ENCODE measurements at regions not wholly inside any gene's neighbourhood (a gene's known extent, or its start where the extent isn't known, plus 50 kb on each side); places are given as distances from the start of the nearest gene placed in this dataset.
"Not testable (repeated sequence)": the region's sequence is repeated elsewhere in the genome, so short reads cannot be mapped to it uniquely, and the experiment has no call there.

DNA sequence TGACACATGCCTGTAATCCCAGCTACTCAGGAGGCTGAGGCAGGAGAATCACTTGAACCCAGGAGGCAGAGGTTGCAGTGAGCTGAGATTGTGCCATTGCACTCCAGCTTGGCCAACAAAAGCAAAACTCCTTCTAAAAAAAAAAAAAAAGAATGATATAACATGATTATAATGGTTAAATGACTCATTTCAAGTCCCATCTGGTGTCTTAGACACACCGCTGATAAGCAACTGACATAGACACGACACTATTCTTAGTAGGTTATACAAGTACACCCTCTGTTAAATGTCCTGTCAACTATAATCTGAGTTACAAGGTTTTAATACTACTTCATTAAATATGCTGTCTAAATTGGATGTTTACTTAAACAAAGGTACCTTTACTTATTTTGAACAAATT, 405.3 kb upstream of the CLINT1 start:
- DNase-seq (ENCODE audit: low read depth), result no peak

DNA sequence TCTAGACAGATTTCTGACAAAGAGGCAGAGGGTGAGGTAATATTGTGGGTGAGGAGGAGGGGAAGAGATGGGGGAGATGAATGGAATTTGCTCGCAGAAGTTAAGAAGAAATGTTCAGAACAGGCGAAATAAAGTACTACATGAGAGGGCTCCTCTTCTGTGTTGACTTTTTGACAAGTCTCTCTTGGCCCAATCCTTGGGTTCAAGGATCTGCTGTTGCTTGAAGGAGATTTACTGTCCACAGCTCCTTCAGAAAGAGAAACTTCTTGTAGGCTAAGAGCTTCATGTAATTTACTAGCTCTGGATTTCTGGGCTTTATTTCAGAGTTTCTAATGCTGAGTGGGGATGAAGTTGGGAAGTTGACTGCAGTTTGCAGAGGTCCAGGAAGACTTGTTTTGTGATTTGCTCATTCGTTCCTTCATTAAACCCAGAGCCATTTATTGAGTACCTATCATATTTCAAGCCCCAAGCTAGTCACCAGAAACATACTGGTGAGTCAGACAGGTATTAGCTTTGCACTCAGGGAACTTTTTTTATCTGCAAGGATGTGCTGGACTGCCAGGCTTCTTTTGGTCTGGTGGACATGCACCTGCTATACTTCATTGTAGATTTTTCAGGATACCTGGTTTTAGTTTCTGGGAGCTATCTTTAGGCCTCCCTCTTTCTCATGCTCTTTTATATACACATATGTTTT, 402.9 kb upstream of the CLINT1 start:
- no peak for DNase-seq (ENCODE audit: low read depth)

DNA sequence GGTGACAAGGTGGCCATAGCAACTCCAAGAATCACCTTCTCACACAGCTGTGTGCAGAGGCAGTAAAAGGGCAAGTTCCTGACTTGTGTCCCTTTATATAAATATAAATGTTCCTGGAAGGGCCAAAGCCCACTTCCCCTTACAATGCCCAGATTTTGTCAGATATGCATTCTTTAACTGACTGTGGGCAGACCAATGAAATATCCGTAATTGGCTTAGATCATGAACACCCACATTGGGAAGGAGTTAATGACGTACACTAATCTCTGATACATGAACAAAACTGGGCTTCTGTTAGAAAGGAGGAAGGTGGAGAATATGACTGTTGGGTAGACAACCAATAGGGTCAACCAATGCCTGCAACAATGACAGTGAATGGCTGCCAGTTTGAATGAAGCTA, 397.2 kb upstream of the CLINT1 start:
- DNase-seq (ENCODE audit: low read depth), result no peak

DNA sequence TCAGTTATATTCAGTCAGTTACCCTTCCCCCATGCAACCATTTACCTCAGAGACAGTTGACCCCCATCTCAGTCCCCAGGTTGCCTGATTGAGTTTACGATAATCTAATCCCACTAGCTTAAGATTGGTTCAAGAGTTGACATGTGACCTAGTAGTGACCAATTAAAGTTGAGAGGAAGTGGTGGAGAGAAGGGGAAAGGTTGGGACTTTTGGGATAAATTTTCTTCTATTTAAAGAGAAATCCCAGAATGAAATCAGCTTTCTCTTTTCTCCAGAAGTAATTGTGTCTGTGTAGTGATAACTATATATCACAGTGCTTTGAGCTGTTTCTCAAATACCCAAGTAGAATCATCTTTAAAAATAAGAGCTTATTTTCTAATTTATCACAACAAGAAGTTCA, 396.7 kb upstream of the CLINT1 start:
- no peak for DNase-seq (ENCODE audit: low read depth)

DNA sequence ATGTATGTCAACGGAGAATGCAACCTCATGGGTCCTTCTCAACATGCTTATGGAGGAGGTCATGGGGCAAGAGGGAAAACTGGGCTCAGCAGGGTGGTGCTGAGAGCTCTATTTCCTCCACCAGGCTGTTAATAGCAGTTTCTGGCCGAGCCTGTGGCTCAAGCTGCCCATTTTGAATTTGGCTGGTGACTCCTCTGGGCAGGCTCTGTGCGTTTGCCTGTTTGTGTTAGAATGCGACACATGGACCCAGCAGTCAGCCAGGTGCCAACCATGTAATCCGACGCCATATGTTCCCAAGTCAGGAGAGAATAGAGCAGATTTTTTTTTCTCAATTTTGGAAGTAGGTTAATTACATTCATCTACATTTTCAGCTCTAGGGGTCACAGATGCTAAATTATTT, 387.7 kb upstream of the CLINT1 start:
- DNase-seq (ENCODE audit: low read depth), result no peak

DNA sequence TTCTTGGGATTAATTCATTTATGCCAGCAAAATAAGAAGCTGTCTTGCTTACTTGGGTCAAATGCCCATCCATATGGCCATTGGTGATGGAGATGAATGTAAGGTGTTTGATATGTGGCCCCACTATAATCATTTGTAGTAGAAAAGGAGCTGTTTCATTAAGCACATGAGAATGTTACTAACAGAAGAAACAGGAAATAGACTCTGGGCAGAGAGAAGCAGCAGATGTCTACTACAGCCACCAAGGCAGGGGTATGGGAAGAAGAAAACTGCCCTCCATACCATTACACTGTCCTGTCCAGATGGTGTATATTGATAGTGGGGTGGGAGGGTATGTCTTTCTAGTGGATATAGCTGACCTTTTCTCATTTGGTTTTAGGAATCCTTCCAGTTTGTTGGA, 386.6 kb upstream of the CLINT1 start:
- DNase-seq (ENCODE audit: low read depth), result no peak

DNA sequence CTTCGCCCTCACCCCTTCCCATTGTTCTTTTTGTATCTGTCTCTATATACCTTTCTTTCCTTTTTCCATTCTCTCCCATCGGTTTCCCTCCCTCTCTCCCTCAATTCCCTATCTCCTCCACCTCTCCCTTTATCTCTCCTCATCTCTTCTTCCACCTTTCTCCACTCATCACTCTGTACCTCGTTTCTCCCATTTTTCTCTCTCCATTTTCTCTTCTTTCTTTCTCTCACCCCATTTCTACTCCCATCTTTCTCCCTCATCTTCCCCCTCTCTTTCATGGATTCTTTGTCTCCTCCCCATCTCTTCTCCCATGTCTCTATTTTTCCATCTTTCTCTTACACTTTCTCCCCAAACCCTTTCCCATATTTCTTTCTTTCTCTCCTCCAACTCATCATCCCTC, 385.9 kb upstream of the CLINT1 start:
- no peak for DNase-seq (ENCODE audit: low read depth)

DNA sequence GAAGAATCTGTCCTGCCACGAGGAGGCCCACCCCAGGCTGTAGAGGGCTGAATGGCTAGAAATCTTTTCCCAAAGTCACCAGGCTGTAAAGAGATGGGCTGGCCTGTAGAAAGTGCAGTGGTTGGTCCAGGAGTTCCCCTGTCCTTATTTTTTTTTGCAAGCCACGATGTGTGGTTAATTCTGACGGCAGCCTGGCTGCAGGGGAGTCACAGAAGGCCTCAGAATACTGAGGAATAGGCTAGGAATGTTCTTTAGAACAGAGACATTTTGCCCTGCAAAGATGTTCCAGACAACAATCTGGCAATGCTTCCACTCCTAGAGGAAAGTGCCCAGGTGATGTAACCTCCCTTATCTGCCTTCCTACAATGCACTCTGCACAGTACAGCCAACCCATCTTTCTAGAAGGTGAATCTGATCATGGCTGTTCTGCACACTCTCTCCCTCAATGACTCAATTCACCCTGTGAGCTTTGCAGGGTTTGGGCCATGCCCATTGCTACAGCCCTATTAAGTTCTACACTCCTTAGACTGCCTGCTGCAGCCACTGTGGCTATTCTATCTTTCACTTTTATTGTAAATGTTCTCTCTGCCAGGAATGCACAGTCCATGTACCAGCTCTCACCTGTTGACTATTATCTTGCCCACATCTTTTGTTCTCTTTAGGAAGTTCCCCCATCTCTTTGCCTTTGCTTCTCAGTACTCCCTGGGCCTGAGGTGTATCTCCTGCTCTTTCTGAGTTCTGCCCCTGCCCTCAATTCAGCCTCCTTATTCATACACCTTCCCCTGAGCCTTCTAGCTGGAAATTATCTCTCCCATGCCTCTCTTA, 377.8 kb upstream of the CLINT1 start:
- DNase-seq (ENCODE audit: low read depth), result no peak

DNA sequence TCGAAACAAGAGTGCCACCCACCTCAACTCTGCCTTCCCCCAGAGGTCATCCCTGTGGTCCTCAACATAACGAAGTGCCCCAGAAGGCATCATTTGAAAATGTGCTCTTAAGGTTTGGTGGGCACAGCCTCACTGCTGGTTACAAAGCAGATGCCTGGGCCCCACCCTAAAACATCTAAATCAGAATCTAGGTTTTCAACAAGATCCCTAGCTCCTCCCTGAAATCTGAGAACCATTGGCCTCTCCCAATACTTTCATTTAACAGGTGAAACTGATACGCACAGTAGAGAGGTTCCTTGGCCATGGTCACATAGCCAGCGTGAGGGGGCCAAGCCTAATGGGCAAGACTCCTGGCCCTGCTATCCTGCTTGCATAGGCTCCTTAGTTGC, 376.2 kb upstream of the CLINT1 start:
- no peak for DNase-seq (ENCODE audit: low read depth)

DNA sequence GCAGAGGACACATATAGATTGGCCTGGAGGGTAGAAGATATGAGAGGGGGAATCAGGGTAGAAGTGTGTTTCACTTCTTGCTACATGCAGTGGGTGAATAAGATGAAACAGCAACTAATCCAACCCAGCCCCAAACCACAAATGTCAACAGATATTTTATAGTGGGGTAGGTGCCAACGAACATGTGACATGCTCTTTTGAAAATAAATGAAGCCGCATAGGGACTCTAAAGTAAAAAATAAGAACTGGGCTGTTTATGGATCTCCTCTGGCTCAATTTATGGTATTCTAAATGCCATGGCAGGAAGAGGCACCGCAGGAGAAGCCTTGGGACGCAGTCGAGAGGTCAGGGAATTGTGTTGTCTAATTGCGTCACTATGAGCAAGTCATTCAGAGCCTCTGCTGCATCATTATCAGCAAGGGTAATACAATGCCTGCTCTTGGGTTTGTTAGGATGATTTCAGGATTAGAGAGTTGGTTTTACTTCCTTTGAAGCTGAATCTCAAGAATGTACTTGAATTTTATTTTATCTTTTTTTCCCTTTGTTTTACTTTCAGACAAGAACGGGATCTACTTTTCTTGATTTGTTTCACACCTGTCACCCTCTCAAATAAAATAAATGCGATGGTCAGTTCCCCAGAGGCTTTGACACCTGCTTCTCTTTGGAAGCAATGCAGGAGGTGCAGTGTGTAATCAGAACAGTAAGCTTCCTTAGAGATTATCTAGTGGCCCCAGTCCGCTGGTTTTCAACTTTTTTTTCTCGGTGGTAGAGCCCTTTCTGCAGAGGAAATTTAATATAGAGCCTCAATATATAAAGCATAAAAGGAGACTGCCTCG, 375.6 kb upstream of the CLINT1 start:
- peak; percentile 78 for DNase-seq (ENCODE audit: low read depth)

DNA sequence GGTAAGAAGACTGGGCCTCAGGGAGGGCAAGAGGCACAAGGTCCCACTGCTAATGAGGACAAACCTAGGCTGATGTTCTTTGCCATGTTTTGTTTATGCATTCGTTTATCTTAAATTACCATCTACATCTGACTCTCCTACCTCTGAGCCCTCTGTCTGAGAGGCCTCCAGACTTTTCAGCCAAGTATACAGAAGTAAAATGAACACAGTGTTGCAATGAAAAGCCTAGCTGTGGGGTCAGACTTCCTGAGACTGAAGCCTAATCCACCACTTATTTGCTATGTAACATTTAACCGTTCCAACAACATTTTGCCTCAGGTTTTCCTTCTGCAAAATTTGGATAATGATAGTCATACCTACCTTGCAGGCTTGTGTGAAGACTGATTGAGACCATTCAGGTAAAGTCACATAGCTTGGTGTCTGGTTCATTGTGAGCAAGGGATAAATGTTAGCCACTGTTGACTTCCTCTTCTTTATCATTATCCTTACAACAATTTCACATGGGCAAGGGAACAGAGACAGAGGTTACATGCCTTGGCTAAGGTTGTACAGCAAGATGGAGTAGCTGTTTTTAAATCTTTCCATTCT, 374.9 kb upstream of the CLINT1 start:
- no peak for DNase-seq (ENCODE audit: low read depth)

DNA sequence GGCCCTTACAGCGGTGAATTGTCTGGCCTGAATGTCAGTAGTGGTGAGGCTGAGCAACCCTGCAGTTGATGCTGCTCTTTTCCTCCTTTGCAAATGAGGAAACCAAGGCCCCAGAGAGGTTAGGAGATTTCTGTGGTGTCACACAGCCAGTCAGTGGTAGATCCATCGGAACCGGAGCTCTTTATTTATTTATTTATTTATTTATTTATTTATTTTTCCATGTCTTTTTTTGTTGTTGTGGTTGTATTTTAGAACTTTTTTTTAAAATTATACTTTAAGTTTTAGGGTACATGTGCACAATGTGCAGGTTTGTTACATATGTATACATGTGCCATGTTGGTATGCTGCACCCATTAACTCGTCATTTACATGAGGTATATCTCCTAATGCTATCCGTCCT, 368.4 kb upstream of the CLINT1 start:
- DNase-seq (ENCODE audit: low read depth), result not testable (repeated sequence)

DNA sequence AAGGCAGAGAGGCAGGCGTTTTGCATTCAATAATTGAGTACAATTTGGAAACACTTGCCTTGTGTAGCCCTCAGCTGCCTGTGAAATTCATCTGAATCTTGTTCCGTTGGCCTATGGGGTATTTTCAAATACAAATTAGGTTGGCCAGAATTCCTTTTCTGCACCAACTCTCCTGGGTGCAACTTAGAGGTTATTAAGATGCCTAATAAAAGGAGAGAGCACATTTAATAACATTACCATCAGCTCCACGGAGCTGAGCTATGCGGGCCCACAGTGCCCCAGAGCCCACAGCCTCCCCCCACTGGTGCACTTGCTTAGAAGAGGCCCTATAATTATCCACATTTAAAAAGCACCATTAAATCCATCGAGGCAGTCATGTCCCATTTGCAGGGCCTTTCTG, 367.6 kb upstream of the CLINT1 start:
- no peak for DNase-seq (ENCODE audit: low read depth)

DNA sequence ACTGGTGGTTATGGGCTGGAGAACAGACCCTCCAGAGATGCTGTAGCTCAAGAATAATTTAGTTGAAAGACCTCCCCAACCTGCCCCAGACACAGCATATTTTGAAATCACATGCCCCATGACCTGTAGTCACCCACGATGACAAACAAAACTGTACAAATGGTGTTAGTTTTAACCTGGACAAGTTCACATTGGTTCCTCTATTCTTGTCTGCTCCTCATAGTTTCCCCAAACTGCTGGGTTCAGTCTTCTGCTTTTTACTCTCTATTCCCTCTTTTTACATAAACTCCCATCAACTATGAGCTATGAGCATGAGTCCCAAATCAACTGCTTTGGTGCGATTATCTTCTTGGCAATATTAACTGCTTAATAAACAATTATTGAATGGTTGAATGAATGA, 365.3 kb upstream of the CLINT1 start:
- no peak for DNase-seq (ENCODE audit: low read depth)

DNA sequence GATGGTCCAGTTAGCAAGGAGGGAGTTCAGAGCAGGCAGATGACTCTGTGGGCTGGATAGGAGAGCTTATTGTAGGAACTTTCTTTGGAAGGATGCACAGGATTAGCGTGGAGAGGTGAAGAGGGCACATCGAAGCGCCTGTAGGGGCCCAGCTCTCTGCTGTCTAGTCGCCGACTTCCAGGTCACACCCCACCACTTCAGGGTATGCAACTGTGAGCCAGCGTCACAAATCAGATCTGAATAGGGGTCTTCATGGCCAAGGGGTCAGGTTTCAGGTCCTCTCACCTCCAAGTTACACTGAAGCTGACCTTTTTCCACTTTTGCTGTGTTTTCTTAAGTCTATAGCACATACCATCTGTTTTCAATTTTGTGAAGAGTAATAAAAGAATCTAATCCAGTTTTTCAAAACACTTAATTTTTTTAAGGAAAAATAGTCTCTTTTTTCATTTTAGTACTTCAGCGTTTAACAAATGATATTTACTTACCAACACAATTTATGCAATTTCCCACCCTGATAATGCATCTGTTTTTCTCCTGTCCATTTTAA, 364.2 kb upstream of the CLINT1 start:
- DNase-seq (ENCODE audit: low read depth), result no peak

DNA sequence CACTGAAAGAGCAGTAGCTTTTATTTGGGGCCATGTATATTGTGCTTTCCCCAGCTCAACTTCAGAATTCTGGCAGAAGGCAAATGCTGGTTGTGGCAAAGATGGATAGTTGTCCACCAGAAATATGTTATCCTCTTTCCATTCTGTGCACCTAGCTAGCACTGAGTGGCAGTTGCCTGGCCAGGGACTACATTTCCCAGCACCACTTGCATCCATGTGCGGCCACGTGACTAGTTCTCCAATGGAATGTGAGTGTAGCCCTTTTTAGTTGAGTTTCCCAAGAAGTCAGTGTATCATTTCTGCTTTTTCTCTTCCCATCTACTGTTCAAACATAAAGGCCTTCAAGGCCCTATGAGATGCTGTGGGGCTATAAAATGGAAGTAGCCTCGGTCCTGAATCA, 354.0 kb upstream of the CLINT1 start:
- no peak for DNase-seq (ENCODE audit: low read depth)

DNA sequence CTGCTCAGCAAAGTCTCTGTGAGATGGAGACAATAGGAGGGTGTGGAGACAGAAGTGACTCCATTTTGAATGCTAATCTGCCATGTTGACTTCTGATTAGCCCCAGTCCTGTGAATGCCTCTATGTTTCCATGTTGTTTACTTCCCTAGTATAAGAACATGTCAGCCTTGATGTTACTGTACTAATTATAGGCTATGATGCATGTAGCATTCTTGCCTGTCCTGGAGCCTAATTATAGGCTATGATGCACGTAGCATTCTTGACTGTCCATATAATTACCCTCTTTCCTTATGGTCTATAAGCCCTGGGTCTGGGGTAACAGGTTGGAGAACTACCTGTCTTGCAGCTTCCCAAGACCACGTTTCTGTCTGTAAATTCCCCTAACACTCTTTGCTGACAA, 353.3 kb upstream of the CLINT1 start:
- no peak for DNase-seq (ENCODE audit: low read depth)

DNA sequence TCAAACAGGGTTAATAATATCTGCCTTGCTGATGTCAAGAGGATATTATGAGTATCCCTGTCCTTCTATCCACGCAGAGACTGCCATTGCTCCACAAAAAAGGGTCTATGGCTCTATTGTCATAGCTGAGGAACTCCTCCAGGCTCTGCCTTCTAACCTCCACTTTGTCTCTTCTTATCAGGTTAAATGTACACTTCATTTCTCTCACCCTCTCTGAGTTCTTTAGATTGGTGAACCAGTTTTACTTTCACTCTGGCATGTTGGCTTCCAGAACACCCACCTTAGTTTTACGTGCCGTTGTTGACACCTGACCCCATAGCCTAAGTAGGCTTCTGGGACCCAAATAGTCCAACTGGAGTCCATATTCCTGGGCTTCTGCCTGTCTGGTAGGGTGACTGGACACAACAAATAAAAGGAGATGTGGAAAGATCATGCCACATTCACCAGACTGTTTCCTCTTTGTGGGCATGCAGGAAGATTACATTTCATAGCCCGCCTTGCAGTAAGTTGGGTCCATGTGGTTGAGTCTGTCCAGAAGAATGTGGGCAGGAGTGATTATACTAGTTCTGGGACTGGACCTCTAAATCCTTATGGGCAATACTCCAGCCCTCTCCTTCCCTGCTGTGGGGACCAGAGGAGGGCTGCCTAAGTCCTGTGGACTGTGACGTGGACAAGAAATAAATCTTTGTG, 350.4 kb upstream of the CLINT1 start:
- DNase-seq (ENCODE audit: low read depth), result peak; percentile 9

DNA sequence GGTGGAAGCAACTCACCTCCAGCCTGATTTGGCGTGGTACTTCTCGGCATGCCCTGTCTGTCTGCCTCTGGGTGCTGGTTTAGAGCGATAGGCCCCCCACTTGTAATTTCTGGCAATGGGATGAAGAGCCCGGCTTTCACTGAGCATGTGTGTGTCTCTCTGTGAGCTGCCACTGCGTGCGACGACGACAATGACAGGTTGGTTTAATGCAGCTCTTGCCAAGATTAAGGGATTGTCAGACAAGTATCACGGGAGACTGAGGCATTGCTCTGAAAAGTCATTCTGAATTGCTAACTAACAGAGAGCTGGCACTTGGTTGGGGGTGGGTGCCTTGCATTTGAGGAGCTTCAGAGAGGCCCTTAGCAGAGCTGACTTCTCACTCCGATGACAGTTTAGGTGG, 348.8 kb upstream of the CLINT1 start:
- no peak for DNase-seq (ENCODE audit: low read depth)

DNA sequence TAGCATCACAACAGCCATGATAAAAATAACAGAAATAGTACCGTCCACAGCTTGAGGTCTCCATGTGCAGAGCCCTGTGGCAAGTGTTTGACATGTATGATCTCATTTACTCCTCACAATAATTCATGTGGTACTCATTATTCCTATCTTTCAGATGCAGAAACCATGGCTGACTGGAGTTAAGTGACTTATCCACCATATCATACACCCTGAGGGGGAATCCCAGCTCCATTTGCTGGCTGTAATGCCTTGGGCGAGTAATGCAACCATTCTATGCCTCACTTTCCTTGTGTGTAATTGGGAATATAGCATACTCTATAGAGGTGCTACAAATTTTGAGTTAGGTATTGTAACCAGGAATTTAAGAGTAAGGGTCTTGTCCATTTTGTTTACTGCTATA, 347.0 kb upstream of the CLINT1 start:
- DNase-seq (ENCODE audit: low read depth), result no peak

DNA sequence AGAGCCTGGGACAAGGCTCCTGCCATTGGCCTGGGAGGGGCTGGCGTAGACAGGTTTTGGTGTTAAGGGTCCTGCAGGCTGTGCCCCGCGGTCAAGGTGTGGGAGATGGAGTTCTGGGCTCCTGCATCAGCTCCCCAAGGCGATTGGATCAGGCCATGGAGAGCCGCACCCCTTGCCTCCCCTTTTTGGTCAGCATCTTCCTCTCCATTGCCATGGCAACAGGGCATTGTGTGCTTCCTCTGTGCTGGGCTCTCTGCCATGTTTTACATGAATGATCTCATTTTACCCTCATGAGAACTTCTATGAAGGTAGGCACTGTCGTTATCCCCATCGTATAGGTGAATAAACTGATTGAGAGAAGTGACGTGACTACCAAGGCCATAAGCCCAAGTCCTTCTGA, 344.3 kb upstream of the CLINT1 start:
- no peak for DNase-seq (ENCODE audit: low read depth)

DNA sequence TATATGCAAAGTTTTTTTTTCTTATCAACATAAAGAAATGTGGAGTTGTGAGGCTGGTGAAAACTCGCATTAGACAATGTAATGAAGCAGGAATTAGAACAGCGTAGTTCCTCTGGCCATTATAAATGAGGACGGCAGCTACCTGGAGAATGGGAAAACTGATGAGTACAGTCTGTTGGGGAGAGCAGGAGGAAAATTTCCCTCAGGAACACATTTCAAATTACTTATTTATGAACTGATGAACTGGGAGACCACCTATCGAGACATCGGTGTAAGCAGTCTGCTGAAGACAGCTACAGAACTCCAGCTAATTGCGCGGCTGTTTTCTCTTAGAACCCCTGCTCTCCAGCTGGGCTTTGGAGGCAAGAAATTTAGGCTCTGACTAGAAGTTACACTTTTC, 343.9 kb upstream of the CLINT1 start:
- DNase-seq (ENCODE audit: low read depth), result no peak
